ENCODE measurements at regions not wholly inside any gene's neighbourhood (a gene's known extent, or its start where the extent isn't known, plus 50 kb on each side); places are given as distances from the start of the nearest gene placed in this dataset.

DNA sequence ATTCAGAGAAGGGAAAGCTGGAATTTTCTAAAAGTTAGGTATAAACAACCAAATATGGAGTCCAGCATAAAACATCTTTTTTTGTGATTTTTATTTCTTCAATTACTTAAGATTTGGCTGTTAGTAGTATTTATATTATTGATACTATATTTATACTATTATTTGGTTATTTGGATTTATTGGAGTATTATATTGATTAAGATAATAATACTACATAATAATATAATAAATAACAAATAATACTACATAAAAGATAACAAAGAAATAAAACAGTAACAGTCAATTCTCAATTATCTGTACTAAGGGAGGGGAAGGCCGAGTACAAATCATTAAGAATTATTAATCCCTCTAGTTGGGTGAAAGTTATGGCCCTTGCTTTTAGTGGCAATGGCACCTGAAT is 66.0 kb upstream of the IRF2 start:
- no peak for DNase-seq

GRCh38 chr4:184538023-184538599 is 63.8 kb upstream of the IRF2 start:
- peak; percentile 93 for DNase-seq
- H2AFZ ChIP-seq (ENCODE audit: low read length), result peak overlapping the region; percentile 45; the same call in 1 of the 2 replicates
- H3K9me3 ChIP-seq (replicated peaks; ENCODE audit: insufficient read depth, low read length), result no peaks in the 10 kb centered on the region
- H3K4me2 ChIP-seq (ENCODE audit: low read depth, low read length), result peak overlapping the region; percentile 72
- no peaks in the 10 kb centered on the region for H3K36me3 ChIP-seq (replicated peaks; ENCODE audit: insufficient read depth, low read length)
- peaks cover 25% of the 10 kb centered on the region for H3K79me2 ChIP-seq (ENCODE audit: low read length)
- H3K9ac ChIP-seq (ENCODE audit: low read length), result peak overlapping the region; percentile 93
- H3K27ac ChIP-seq (ENCODE audit: low read length), result peak overlapping the region; percentile 97
- H3K4me1 ChIP-seq (ENCODE audit: low read length), result peaks cover 37% of the 10 kb centered on the region
- TF ChIP-seq, protein P1, sequence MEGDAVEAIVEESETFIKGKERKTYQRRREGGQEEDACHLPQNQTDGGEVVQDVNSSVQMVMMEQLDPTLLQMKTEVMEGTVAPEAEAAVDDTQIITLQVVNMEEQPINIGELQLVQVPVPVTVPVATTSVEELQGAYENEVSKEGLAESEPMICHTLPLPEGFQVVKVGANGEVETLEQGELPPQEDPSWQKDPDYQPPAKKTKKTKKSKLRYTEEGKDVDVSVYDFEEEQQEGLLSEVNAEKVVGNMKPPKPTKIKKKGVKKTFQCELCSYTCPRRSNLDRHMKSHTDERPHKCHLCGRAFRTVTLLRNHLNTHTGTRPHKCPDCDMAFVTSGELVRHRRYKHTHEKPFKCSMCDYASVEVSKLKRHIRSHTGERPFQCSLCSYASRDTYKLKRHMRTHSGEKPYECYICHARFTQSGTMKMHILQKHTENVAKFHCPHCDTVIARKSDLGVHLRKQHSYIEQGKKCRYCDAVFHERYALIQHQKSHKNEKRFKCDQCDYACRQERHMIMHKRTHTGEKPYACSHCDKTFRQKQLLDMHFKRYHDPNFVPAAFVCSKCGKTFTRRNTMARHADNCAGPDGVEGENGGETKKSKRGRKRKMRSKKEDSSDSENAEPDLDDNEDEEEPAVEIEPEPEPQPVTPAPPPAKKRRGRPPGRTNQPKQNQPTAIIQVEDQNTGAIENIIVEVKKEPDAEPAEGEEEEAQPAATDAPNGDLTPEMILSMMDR (IDR thresholded peaks at IDR 0.05; ENCODE audit: low read length), result peak; percentile 63
- no peak for TF ChIP-seq EZH2 (optimal IDR thresholded peaks at IDR 0.05; ENCODE audit: low read depth, low read length)
- peak overlapping the region; percentile 80 for H3K4me3 ChIP-seq (ENCODE audit: low read length)
- no peaks in the 10 kb centered on the region for H4K20me1 ChIP-seq (ENCODE audit: insufficient read depth, low read length)
- no peaks in the 10 kb centered on the region for H3K9me2 ChIP-seq (replicated peaks; ENCODE audit: insufficient read depth, low read length)
- peaks cover 59% of the 10 kb centered on the region for H3F3A ChIP-seq (ENCODE audit: insufficient read depth, low read length)
- H3K27me3 ChIP-seq (replicated peaks; ENCODE audit: insufficient read depth, low read length), result no peaks in the 10 kb centered on the region

More for the DNA sequence above, 66.0 kb upstream of the IRF2 start:
- no peak overlapping the region for H3K9ac ChIP-seq (ENCODE audit: low read length)
- H3K9me3 ChIP-seq (replicated peaks; ENCODE audit: insufficient read depth, low read length), result no peaks in the 10 kb centered on the region
- TF ChIP-seq EZH2 (optimal IDR thresholded peaks at IDR 0.05; ENCODE audit: low read depth, low read length), result no peak
- no peak for TF ChIP-seq EZH2phosphoT487 (IDR thresholded peaks at IDR 0.05; ENCODE audit: low read length)
- TF ChIP-seq, protein P1 (IDR thresholded peaks at IDR 0.05; ENCODE audit: low read length), result no peak
- H3K27ac ChIP-seq (ENCODE audit: low read length), result no peak overlapping the region
- no peaks in the 10 kb centered on the region for H3K36me3 ChIP-seq (replicated peaks; ENCODE audit: insufficient read depth, low read length)
- H3K4me3 ChIP-seq (ENCODE audit: low read length), result no peak overlapping the region
- no peaks in the 10 kb centered on the region for H3K9me2 ChIP-seq (replicated peaks; ENCODE audit: insufficient read depth, low read length)
- H2AFZ ChIP-seq (ENCODE audit: low read length), result no peak overlapping the region
- peaks cover 18% of the 10 kb centered on the region for H3K79me2 ChIP-seq (ENCODE audit: low read length)
- no peaks in the 10 kb centered on the region for H3K27me3 ChIP-seq (replicated peaks; ENCODE audit: insufficient read depth, low read length)
- H4K20me1 ChIP-seq (ENCODE audit: insufficient read depth, low read length), result no peaks in the 10 kb centered on the region
- peaks cover 38% of the 10 kb centered on the region for H3F3A ChIP-seq (ENCODE audit: insufficient read depth, low read length)
- peaks cover 24% of the 10 kb centered on the region for H3K4me1 ChIP-seq (ENCODE audit: low read length)
- H3K4me2 ChIP-seq (ENCODE audit: low read depth, low read length), result no peak overlapping the region

DNA sequence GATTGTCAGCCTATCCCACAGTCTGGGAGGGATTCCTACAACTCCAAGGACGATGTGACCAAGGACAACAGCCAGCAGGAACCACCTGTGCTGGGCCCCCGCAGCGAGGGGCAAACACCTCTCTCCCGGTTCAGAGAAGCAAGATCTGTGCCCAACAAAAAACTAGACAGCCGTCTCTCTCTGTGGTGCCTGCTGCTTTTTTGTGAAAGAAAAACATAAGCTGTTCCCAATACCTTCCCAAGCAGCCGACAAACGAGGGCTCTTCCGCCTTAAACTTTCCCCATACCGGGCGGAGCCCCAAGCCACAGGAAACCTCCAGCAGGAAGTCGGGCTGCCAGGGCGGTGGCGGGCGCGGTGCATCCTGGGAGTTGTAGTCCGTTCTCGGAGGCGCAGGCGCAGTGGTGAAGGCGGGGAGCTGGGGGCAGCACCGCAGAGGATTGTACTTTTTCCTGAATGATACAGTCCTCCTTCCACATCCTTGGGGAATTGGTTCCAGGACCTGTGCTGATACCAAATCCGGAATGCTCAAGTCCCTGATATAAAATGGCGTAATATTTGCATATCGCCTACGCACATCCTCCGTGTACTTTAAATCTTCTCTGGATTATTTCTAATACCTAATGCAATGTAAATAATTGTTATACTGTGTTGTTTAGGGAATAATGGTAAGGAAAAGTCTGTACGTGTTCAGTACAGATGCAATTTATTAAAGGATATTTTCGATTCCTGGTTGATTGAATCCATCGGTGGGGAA is 63.1 kb upstream of the IRF2 start:
- Histone ChIP-seq H3K4me2 (ENCODE audit: low read depth, low read length) (peak overlapping the region; percentile 72), H3K9me3 (replicated peaks; ENCODE audit: insufficient read depth, low read length) (no peaks in the 10 kb centered on the region), H3F3A (ENCODE audit: insufficient read depth, low read length) (peaks cover 59% of the 10 kb centered on the region), H3K4me1 (ENCODE audit: low read length) (peaks cover 37% of the 10 kb centered on the region), H3K27ac (ENCODE audit: low read length) (peak overlapping the region; percentile 97), H2AFZ (ENCODE audit: low read length) (0 out of 2 replicates have a peak overlapping the region, but pooled peaks have one; percentile 32), H4K20me1 (ENCODE audit: insufficient read depth, low read length) (no peaks in the 10 kb centered on the region), H3K27me3 (replicated peaks; ENCODE audit: insufficient read depth, low read length) (no peaks in the 10 kb centered on the region), H3K36me3 (replicated peaks; ENCODE audit: insufficient read depth, low read length) (no peaks in the 10 kb centered on the region), H3K9me2 (replicated peaks; ENCODE audit: insufficient read depth, low read length) (no peaks in the 10 kb centered on the region), H3K79me2 (ENCODE audit: low read length) (peaks cover 25% of the 10 kb centered on the region), H3K4me3 (ENCODE audit: low read length) (peak overlapping the region; percentile 80), H3K9ac (ENCODE audit: low read length) (peak overlapping the region; percentile 93)
- peak; percentile 92 for DNase-seq
- TF ChIP-seq EZH2phosphoT487 (IDR thresholded peaks at IDR 0.05; ENCODE audit: low read length) (no peak), EZH2 (optimal IDR thresholded peaks at IDR 0.05; ENCODE audit: low read depth, low read length) (no peak)
- TF ChIP-seq, protein P1 (IDR thresholded peaks at IDR 0.05; ENCODE audit: low read length), result no peak

Measured in MM.1S (cell line).